ENCODE measurements at regions not wholly inside any gene's neighbourhood (a gene's known extent, or its start where the extent isn't known, plus 50 kb on each side); places are given as distances from the start of the nearest gene placed in this dataset.

GRCh38 chr10:113259576-113260226 is 293.2 kb upstream of the HABP2 start:
- no peaks in the 10 kb centered on the region; the same call in 2 of the 3 replicates for H3K9me3 Mint-ChIP-seq
- H3K36me3 Mint-ChIP-seq (ENCODE audit: low read depth): no peaks in the 10 kb centered on the region
- H3K36me3 ChIP-seq (ENCODE audit: insufficient read depth): no peaks in the 10 kb centered on the region
- no peak for DNase-seq (ENCODE audit: low spot score)
- no peak overlapping the region for H3K4me3 Mint-ChIP-seq
- peaks cover 20% of the 10 kb centered on the region for H3K4me1 Mint-ChIP-seq
- H3K4me3 ChIP-seq: no peak overlapping the region
- TF ChIP-seq NANOG (IDR thresholded peaks at IDR 0.05; ENCODE audit: borderline replicate concordance) (no peak), CREB1 (CRISPR knock-in tag; IDR thresholded peaks at IDR 0.05; ENCODE audit: low read depth) (no peak), ZNF114 (CRISPR knock-in tag; IDR thresholded peaks at IDR 0.05) (no peak), ZNF462 (CRISPR knock-in tag; IDR thresholded peaks at IDR 0.05) (no peak), STAT1 (IDR thresholded peaks at IDR 0.05; ENCODE audit: unreplicated experiment) (no peak), EZH2phosphoT487 (IDR thresholded peaks at IDR 0.05; ENCODE audit: unreplicated experiment) (no peak), ZNF331 (CRISPR knock-in tag; IDR thresholded peaks at IDR 0.05; ENCODE audit: low read depth) (no peak), JUNB (IDR thresholded peaks at IDR 0.05; ENCODE audit: unreplicated experiment) (no peak), EZH2 (IDR thresholded peaks at IDR 0.05; ENCODE audit: low read depth, unreplicated experiment) (no peak), POLR2AphosphoS5 (IDR thresholded peaks at IDR 0.05; ENCODE audit: low read depth) (no peak), REST (IDR thresholded peaks at IDR 0.05; ENCODE audit: unreplicated experiment) (no peak)
- TF ChIP-seq, protein P1, sequence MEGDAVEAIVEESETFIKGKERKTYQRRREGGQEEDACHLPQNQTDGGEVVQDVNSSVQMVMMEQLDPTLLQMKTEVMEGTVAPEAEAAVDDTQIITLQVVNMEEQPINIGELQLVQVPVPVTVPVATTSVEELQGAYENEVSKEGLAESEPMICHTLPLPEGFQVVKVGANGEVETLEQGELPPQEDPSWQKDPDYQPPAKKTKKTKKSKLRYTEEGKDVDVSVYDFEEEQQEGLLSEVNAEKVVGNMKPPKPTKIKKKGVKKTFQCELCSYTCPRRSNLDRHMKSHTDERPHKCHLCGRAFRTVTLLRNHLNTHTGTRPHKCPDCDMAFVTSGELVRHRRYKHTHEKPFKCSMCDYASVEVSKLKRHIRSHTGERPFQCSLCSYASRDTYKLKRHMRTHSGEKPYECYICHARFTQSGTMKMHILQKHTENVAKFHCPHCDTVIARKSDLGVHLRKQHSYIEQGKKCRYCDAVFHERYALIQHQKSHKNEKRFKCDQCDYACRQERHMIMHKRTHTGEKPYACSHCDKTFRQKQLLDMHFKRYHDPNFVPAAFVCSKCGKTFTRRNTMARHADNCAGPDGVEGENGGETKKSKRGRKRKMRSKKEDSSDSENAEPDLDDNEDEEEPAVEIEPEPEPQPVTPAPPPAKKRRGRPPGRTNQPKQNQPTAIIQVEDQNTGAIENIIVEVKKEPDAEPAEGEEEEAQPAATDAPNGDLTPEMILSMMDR (conservative IDR thresholded peaks at IDR 0.05; ENCODE audit: low read depth in 2 of 2): no peak
- TF ChIP-seq, protein P2, sequence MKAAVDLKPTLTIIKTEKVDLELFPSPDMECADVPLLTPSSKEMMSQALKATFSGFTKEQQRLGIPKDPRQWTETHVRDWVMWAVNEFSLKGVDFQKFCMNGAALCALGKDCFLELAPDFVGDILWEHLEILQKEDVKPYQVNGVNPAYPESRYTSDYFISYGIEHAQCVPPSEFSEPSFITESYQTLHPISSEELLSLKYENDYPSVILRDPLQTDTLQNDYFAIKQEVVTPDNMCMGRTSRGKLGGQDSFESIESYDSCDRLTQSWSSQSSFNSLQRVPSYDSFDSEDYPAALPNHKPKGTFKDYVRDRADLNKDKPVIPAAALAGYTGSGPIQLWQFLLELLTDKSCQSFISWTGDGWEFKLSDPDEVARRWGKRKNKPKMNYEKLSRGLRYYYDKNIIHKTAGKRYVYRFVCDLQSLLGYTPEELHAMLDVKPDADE (IDR thresholded peaks at IDR 0.05): no peak
- peaks cover 5% of the 10 kb centered on the region for H3K4me1 ChIP-seq (ENCODE audit: insufficient read depth)
- H3K27ac ChIP-seq (ENCODE audit: low read depth): no peak overlapping the region
- H3K27ac Mint-ChIP-seq: no peak overlapping the region
- H3K4me2 ChIP-seq: no peak overlapping the region
- no peaks in the 10 kb centered on the region for H3F3A ChIP-seq (replicated peaks; ENCODE audit: low read depth)
- no peaks in the 10 kb centered on the region for H3K79me2 ChIP-seq (replicated peaks; ENCODE audit: insufficient read depth)
- no peaks in the 10 kb centered on the region for H4K20me1 ChIP-seq (replicated peaks; ENCODE audit: insufficient read depth)
- no peaks in the 10 kb centered on the region for H3K9me2 ChIP-seq (ENCODE audit: insufficient read depth)
- no peaks in the 10 kb centered on the region for H3K27me3 ChIP-seq (ENCODE audit: insufficient read depth)
- H3K27me3 Mint-ChIP-seq (ENCODE audit: insufficient read depth, low read depth, poor library complexity): peaks cover 5% of the 10 kb centered on the region
- no peak for ATAC-seq
- H2AFZ ChIP-seq: no peak overlapping the region
